ENCODE measurements at regions not wholly inside any gene's neighbourhood (a gene's known extent, or its start where the extent isn't known, plus 50 kb on each side); places are given as distances from the start of the nearest gene placed in this dataset.

DNA sequence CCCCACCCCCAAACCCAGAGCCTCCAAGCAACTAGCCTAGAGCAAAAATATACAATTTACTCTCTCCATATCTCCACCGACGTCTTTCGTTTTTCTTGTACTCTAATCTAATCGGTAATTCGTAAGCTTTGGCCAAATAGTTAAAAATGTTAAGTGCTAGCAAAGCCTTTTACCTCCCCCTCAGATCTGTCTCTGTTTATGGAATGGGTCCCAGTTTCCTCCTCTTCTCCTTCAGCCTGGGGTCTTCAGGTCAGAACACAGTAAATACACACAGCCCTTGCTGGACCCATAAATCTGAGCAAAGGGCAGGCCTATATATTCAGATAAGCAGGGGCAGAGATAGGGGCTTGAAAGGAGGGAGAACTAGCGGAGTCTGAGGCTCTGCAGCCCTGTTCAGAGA is 267.4 kb downstream of the MEIS1 start:
- peaks cover 25% of the 10 kb centered on the region for H3K4me1 ChIP-seq (ENCODE audit: control insufficient read depth, insufficient read depth, low read length)
- TF ChIP-seq ZNF514 (tag by site-specific recombination; IDR thresholded peaks at IDR 0.05): no peak
- TF ChIP-seq, protein P1, sequence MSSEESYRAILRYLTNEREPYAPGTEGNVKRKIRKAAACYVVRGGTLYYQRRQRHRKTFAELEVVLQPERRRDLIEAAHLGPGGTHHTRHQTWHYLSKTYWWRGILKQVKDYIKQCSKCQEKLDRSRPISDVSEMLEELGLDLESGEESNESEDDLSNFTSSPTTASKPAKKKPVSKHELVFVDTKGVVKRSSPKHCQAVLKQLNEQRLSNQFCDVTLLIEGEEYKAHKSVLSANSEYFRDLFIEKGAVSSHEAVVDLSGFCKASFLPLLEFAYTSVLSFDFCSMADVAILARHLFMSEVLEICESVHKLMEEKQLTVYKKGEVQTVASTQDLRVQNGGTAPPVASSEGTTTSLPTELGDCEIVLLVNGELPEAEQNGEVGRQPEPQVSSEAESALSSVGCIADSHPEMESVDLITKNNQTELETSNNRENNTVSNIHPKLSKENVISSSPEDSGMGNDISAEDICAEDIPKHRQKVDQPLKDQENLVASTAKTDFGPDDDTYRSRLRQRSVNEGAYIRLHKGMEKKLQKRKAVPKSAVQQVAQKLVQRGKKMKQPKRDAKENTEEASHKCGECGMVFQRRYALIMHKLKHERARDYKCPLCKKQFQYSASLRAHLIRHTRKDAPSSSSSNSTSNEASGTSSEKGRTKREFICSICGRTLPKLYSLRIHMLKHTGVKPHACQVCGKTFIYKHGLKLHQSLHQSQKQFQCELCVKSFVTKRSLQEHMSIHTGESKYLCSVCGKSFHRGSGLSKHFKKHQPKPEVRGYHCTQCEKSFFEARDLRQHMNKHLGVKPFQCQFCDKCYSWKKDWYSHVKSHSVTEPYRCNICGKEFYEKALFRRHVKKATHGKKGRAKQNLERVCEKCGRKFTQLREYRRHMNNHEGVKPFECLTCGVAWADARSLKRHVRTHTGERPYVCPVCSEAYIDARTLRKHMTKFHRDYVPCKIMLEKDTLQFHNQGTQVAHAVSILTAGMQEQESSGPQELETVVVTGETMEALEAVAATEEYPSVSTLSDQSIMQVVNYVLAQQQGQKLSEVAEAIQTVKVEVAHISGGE (tag by site-specific recombination; conservative IDR thresholded peaks at IDR 0.05; ENCODE audit: low read depth): no peak
- TF ChIP-seq ZNF701 (tag by site-specific recombination; IDR thresholded peaks at IDR 0.05): no peak
- no peak for TF ChIP-seq MYNN (tag by site-specific recombination; IDR thresholded peaks at IDR 0.05; ENCODE audit: borderline replicate concordance)
- no peak for TF ChIP-seq ZNF776 (tag by site-specific recombination; IDR thresholded peaks at IDR 0.05; ENCODE audit: borderline replicate concordance)
- no peak for TF ChIP-seq OVOL3 (tag by site-specific recombination; IDR thresholded peaks at IDR 0.05)
- TF ChIP-seq ZNF549 (tag by site-specific recombination; IDR thresholded peaks at IDR 0.05): no peak
- TF ChIP-seq ZNF175 (tag by site-specific recombination; IDR thresholded peaks at IDR 0.05): no peak
- TF ChIP-seq IKZF3 (tag by site-specific recombination; IDR thresholded peaks at IDR 0.05): no peak
- TF ChIP-seq TRIM28 (IDR thresholded peaks at IDR 0.05; ENCODE audit: borderline replicate concordance, low read length): no peak
- no peak for TF ChIP-seq ZNF473 (tag by site-specific recombination; IDR thresholded peaks at IDR 0.05)
- TF ChIP-seq ZNF426 (tag by site-specific recombination; IDR thresholded peaks at IDR 0.05): no peak
- TF ChIP-seq, protein P2, sequence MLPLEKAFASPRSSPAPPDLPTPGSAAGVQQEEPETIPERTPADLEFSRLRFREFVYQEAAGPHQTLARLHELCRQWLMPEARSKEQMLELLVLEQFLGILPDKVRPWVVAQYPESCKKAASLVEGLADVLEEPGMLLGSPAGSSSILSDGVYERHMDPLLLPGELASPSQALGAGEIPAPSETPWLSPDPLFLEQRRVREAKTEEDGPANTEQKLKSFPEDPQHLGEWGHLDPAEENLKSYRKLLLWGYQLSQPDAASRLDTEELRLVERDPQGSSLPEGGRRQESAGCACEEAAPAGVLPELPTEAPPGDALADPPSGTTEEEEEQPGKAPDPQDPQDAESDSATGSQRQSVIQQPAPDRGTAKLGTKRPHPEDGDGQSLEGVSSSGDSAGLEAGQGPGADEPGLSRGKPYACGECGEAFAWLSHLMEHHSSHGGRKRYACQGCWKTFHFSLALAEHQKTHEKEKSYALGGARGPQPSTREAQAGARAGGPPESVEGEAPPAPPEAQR (tag by site-specific recombination; IDR thresholded peaks at IDR 0.05): no peak
- H3K4me3 ChIP-seq (ENCODE audit: low read depth, low read length): no peak overlapping the region
- H3K36me3 ChIP-seq (ENCODE audit: control insufficient read depth in 2 of 2, insufficient read depth in 1 of 2, low read length in 2 of 2): no peaks in the 10 kb centered on the region
- no peak overlapping the region for H3K27ac ChIP-seq (ENCODE audit: extremely low read depth, low read depth, low read length)
- H3K9me3 ChIP-seq (ENCODE audit: control insufficient read depth, insufficient read depth, low read depth, low read length): no peaks in the 10 kb centered on the region
- CTCF ChIA-PET: interaction anchor here (1.2 kb wide), 1 partner anchor 981 kb away, joined by 3 read pairs; no protein-coding TSS in a partner anchor
- POLR2A ChIA-PET: no interaction called here

DNA sequence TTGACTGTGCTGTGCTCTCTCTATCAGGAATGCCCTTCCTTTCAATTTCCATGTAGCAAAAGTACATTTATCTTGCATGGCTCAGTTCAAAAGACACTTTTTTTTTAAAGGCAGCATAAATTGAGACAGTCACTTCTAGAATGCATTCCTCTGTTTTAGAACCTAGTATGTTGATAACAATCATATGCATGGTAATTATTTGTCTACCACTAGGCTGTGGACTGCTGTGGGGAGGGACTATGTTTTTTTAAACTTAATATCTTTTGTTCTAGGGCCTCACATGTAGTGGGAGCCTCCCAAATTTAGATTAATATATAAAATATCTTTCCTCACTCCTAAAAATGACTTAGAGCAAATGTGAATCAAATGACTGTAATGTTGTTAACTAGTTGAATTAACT is 269.9 kb downstream of the MEIS1 start:
- POLR2A ChIA-PET: no interaction called here

More for the DNA sequence above, 269.9 kb downstream of the MEIS1 start:
- H3K27ac ChIP-seq (ENCODE audit: extremely low read depth, low read depth, low read length): no peak overlapping the region
- H3K4me3 ChIP-seq (ENCODE audit: low read depth, low read length): no peak overlapping the region
- no peak for TF ChIP-seq ZNF2 (tag by site-specific recombination; IDR thresholded peaks at IDR 0.05)
- TF ChIP-seq MYNN (tag by site-specific recombination; IDR thresholded peaks at IDR 0.05; ENCODE audit: borderline replicate concordance): no peak
- TF ChIP-seq ZBTB17 (tag by site-specific recombination; IDR thresholded peaks at IDR 0.05): no peak
- TF ChIP-seq ZNF426 (tag by site-specific recombination; IDR thresholded peaks at IDR 0.05): no peak
- no peak for TF ChIP-seq ZNF473 (tag by site-specific recombination; IDR thresholded peaks at IDR 0.05)
- TF ChIP-seq, protein P3, sequence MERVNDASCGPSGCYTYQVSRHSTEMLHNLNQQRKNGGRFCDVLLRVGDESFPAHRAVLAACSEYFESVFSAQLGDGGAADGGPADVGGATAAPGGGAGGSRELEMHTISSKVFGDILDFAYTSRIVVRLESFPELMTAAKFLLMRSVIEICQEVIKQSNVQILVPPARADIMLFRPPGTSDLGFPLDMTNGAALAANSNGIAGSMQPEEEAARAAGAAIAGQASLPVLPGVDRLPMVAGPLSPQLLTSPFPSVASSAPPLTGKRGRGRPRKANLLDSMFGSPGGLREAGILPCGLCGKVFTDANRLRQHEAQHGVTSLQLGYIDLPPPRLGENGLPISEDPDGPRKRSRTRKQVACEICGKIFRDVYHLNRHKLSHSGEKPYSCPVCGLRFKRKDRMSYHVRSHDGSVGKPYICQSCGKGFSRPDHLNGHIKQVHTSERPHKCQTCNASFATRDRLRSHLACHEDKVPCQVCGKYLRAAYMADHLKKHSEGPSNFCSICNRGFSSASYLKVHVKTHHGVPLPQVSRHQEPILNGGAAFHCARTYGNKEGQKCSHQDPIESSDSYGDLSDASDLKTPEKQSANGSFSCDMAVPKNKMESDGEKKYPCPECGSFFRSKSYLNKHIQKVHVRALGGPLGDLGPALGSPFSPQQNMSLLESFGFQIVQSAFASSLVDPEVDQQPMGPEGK (tag by site-specific recombination; IDR thresholded peaks at IDR 0.05): no peak
- peaks cover 15% of the 10 kb centered on the region for H3K4me1 ChIP-seq (ENCODE audit: control insufficient read depth, insufficient read depth, low read length)
- no peaks in the 10 kb centered on the region for H3K9me3 ChIP-seq (ENCODE audit: control insufficient read depth, insufficient read depth, low read depth, low read length)
- CTCF ChIA-PET: no interaction called here
- H3K36me3 ChIP-seq (ENCODE audit: control insufficient read depth in 2 of 2, insufficient read depth in 1 of 2, low read length in 2 of 2): no peaks in the 10 kb centered on the region
